HCT116 (cell line): ENCODE measurements at regions not wholly inside any gene's neighbourhood (a gene's known extent, or its start where the extent isn't known, plus 50 kb on each side); places are given as distances from the start of the nearest gene placed in this dataset.

Experiments used
- CTCF ChIP-seq, 3 experiments: fragments of 200-600 bp in 1 of 3; sonication (generic) in 1 of 3; IDR thresholded peaks in 2 of 3; conservative IDR thresholded peaks in 1 of 3; 2 replicates each; pipeline ENCODE4 v1.5.1; 2012 to 2017; ENCODE audit warnings: low read depth in 2 of 3, low read length in 2 of 3, antibody characterized with exemption in 1 of 3, borderline replicate concordance in 1 of 3, control low read depth in 1 of 3, mild to moderate bottlenecking in 1 of 3, mixed read lengths in 1 of 3, mixed run types in 1 of 3, moderate library complexity in 1 of 3; ENCODE audit not compliant: insufficient read depth in 1 of 3
- EZH2 ChIP-seq: fragments of 200-600 bp; sonication (generic); IDR thresholded peaks from 2 replicates; pipeline ENCODE4 v1.6.1; 2017; ENCODE audit warnings: antibody characterized with exemption, mixed run types
- EZH2phosphoT487 ChIP-seq: fragments of 200-600 bp; IDR thresholded peaks from 2 replicates; pipeline ENCODE4 v1.6.1; 2018; ENCODE audit warnings: antibody characterized with exemption, borderline replicate concordance
- FOSL1 ChIP-seq: IDR thresholded peaks from 2 replicates; pipeline ENCODE4 v1.6.1; 2012; ENCODE audit warnings: low read depth
- RAD21 ChIP-seq: IDR thresholded peaks from 2 replicates; pipeline ENCODE4 v1.6.1; 2012; ENCODE audit warnings: low read depth, mild to moderate bottlenecking
- SIN3A ChIP-seq: IDR thresholded peaks from 2 replicates; pipeline ENCODE4 v1.6.1; 2012; ENCODE audit warnings: low read depth
- ZNF274 ChIP-seq: fragments of 200-500 bp; sonication (Bioruptor generic); IDR thresholded peaks from 2 replicates; pipeline ENCODE4 v1.6.1; 2014; ENCODE audit warnings: mild to moderate bottlenecking, low read depth, low read length, inconsistent platforms

DNA sequence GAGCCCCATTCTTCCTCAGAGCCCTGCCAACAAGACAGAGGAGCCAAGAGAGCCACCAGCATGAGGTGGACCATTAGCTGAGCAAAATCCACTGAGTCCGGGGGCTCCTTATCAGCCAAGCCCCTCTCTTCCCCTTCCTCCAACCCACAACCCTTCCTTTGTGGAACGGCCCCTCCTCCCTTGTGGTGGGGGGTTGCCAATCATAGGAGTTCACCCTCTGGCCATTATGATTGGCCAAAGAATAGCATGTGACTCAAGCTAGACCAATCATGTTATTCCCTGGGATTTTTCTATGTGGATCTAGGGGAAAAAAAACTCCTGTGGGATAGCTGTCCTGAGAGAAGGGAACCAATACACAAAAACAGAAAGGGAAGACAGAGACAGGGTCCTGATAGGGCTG lies 120.5 kb downstream of the C16orf95 start:
- no peak for TF ChIP-seq CTCF (IDR thresholded peaks at IDR 0.05 in 2 of 3, conservative IDR thresholded peaks at IDR 0.05 in 1 of 3; ENCODE audit: borderline replicate concordance in 1 of 3, insufficient read depth in 1 of 3, low read depth in 2 of 3, low read length in 2 of 3)
- no peak for TF ChIP-seq EZH2phosphoT487
- TF ChIP-seq EZH2: no peak
- TF ChIP-seq RAD21: no peak
- no peak for TF ChIP-seq ZNF274
- no peak for TF ChIP-seq SIN3A
- TF ChIP-seq FOSL1: no peak
